MM.1S (cell line): ENCODE measurements at regions not wholly inside any gene's neighbourhood (a gene's known extent, or its start where the extent isn't known, plus 50 kb on each side); places are given as distances from the start of the nearest gene placed in this dataset.

ENCODE experiments used
- DNase-seq: peaks from one replicate; pipeline ENCODE4 v3.0.0-alpha.2; 2015
- H2AFZ ChIP-seq: fragments of 300-600 bp; sonication (generic); 2 replicates; pipeline ENCODE4 v1.6.0; 2016; ENCODE audit warnings: antibody characterized with exemption, low read length
- H3F3A ChIP-seq: fragments of 300-600 bp; sonication (generic); 2 replicates; pipeline ENCODE4 v1.6.1; 2016; ENCODE audit warnings: mild to moderate bottlenecking, antibody characterized with exemption, low read length, moderate library complexity, mixed read lengths; ENCODE audit not compliant: insufficient read depth
- H3K27ac ChIP-seq: fragments of 300-600 bp; sonication (generic); 2 replicates; pipeline ENCODE4 v1.5.1; 2016; ENCODE audit warnings: mild to moderate bottlenecking, low read length
- H3K27me3 ChIP-seq: fragments of 300-600 bp; sonication (generic); replicated peaks from 2 replicates; pipeline ENCODE4 v1.6.0; 2016; ENCODE audit warnings: low read length; ENCODE audit not compliant: insufficient read depth
- H3K36me3 ChIP-seq: fragments of 300-600 bp; sonication (generic); replicated peaks from 2 replicates; pipeline ENCODE4 v1.6.1; 2016; ENCODE audit warnings: mild to moderate bottlenecking, low read length, mixed read lengths; ENCODE audit not compliant: insufficient read depth
- H3K4me1 ChIP-seq: fragments of 300-600 bp; sonication (generic); 2 replicates; pipeline ENCODE4 v1.6.1; 2016; ENCODE audit warnings: low read length, mixed read lengths
- H3K4me2 ChIP-seq: fragments of 300-600 bp; sonication (generic); 2 replicates; pipeline ENCODE4 v1.6.0; 2016; ENCODE audit warnings: low read depth, low read length
- H3K4me3 ChIP-seq: fragments of 300-600 bp; sonication (generic); 2 replicates; pipeline ENCODE4 v1.5.1; 2016; ENCODE audit warnings: low read length, mixed read lengths
- H3K79me2 ChIP-seq: fragments of 300-600 bp; sonication (generic); 2 replicates; pipeline ENCODE4 v1.6.1; 2016; ENCODE audit warnings: mixed run types, low read length, mixed read lengths
- H3K9ac ChIP-seq: fragments of 300-600 bp; sonication (generic); 2 replicates; pipeline ENCODE4 v1.6.1; 2016; ENCODE audit warnings: low read length, mixed read lengths
- H3K9me2 ChIP-seq: fragments of 300-600 bp; sonication (generic); replicated peaks from 2 replicates; pipeline ENCODE4 v1.6.1; 2016; ENCODE audit warnings: mild to moderate bottlenecking, low read length, mixed read lengths; ENCODE audit not compliant: insufficient read depth
- H3K9me3 ChIP-seq: fragments of 300-600 bp; sonication (generic); replicated peaks from 2 replicates; pipeline ENCODE4 v1.6.1; 2016; ENCODE audit warnings: mild to moderate bottlenecking, low read length, mixed read lengths; ENCODE audit not compliant: insufficient read depth
- H4K20me1 ChIP-seq: fragments of 300-600 bp; sonication (generic); 2 replicates; pipeline ENCODE4 v1.6.1; 2016; ENCODE audit warnings: mild to moderate bottlenecking, low read length, moderate library complexity, mixed read lengths; ENCODE audit not compliant: insufficient read depth
- EZH2 ChIP-seq: fragments of 300-600 bp; sonication (generic); optimal IDR thresholded peaks from 2 replicates; pipeline ENCODE3; 2017; ENCODE audit warnings: low read depth, mild to moderate bottlenecking, antibody characterized with exemption, low read length, mixed read lengths
- EZH2phosphoT487 ChIP-seq: fragments of 300-600 bp; sonication (generic); IDR thresholded peaks from 2 replicates; pipeline ENCODE4 v1.6.1; 2018; ENCODE audit warnings: antibody characterized with exemption, low read length
- TF ChIP-seq, protein P1 (sequence below): fragments of 300-600 bp; sonication (generic); IDR thresholded peaks from 2 replicates; pipeline ENCODE4 v1.5.1; 2016; ENCODE audit warnings: antibody characterized with exemption, low read length, mixed read lengths

- Histone ChIP-seq H3K27ac (no peak overlapping the region), H2AFZ (no peak overlapping the region), H3F3A (no peaks in the 10 kb centered on the region), H3K9me2 (no peaks in the 10 kb centered on the region), H3K4me1 (no peaks in the 10 kb centered on the region), H3K9me3 (no peaks in the 10 kb centered on the region), H3K4me2 (no peak overlapping the region), H3K9ac (no peak overlapping the region), H3K27me3 (no peaks in the 10 kb centered on the region), H3K4me3 (no peak overlapping the region), H3K79me2 (no peaks in the 10 kb centered on the region), H3K36me3 (no peaks in the 10 kb centered on the region), H4K20me1 (no peaks in the 10 kb centered on the region)
- no peak for TF ChIP-seq EZH2
- TF ChIP-seq, protein P1, sequence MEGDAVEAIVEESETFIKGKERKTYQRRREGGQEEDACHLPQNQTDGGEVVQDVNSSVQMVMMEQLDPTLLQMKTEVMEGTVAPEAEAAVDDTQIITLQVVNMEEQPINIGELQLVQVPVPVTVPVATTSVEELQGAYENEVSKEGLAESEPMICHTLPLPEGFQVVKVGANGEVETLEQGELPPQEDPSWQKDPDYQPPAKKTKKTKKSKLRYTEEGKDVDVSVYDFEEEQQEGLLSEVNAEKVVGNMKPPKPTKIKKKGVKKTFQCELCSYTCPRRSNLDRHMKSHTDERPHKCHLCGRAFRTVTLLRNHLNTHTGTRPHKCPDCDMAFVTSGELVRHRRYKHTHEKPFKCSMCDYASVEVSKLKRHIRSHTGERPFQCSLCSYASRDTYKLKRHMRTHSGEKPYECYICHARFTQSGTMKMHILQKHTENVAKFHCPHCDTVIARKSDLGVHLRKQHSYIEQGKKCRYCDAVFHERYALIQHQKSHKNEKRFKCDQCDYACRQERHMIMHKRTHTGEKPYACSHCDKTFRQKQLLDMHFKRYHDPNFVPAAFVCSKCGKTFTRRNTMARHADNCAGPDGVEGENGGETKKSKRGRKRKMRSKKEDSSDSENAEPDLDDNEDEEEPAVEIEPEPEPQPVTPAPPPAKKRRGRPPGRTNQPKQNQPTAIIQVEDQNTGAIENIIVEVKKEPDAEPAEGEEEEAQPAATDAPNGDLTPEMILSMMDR, result no peak
- TF ChIP-seq EZH2phosphoT487, result no peak
- DNase-seq, result no peak
Observed at GRCh38 chr2:158049129-158049855, 52.4 kb upstream of the UPP2 start.

- no peak overlapping the region for H3K4me2 ChIP-seq
- H3K27ac ChIP-seq, result no peak overlapping the region
- TF ChIP-seq, protein P1, result no peak
- no peaks in the 10 kb centered on the region for H3K9me3 ChIP-seq
- DNase-seq, result no peak
- no peak overlapping the region for H3K9ac ChIP-seq
- H3K79me2 ChIP-seq, result no peaks in the 10 kb centered on the region
- H3K36me3 ChIP-seq, result no peaks in the 10 kb centered on the region
- no peak overlapping the region for H2AFZ ChIP-seq
- no peaks in the 10 kb centered on the region for H3K9me2 ChIP-seq
- H3K4me1 ChIP-seq, result no peaks in the 10 kb centered on the region
- no peaks in the 10 kb centered on the region for H3F3A ChIP-seq
- H4K20me1 ChIP-seq, result no peaks in the 10 kb centered on the region
- no peak overlapping the region for H3K4me3 ChIP-seq
- H3K27me3 ChIP-seq, result no peaks in the 10 kb centered on the region
Observed at GRCh38 chr2:158048327-158048726, 53.3 kb upstream of the UPP2 start.

DNA sequence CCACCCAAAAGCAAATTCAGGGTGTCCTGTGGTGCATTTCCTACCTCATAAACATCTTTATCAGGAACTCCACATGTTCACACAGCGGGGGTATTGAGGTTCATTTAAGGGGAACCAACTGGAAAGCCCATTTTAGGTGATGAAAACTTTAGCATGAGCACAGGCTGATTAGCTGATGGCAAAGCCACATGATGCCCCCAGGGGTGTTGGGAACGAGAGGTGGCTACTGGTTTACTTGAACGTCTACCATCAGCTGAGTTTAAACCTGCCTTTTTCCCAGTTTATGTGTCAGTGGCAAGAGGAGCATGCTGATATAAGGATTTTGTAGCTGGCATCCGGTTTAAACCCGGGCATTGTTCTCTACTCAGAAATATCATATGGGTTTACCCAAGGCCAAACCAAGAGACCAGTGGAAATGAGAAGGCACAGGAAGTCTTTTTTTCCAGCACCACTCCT lies 54.5 kb upstream of the UPP2 start:
- Histone ChIP-seq H4K20me1 (no peaks in the 10 kb centered on the region), H3K4me1 (no peaks in the 10 kb centered on the region), H3F3A (no peaks in the 10 kb centered on the region), H3K36me3 (no peaks in the 10 kb centered on the region), H3K4me2 (no peak overlapping the region), H3K27ac (no peak overlapping the region), H3K9me3 (no peaks in the 10 kb centered on the region), H2AFZ (no peak overlapping the region), H3K79me2 (no peaks in the 10 kb centered on the region), H3K9me2 (no peaks in the 10 kb centered on the region), H3K4me3 (no peak overlapping the region), H3K9ac (no peak overlapping the region), H3K27me3 (no peaks in the 10 kb centered on the region)
- no peak for TF ChIP-seq EZH2phosphoT487
- TF ChIP-seq EZH2, result no peak
- TF ChIP-seq, protein P1, result no peak
- no peak for DNase-seq
